NCI-H446 (cell line): ENCODE measurements at regions not wholly inside any gene's neighbourhood (a gene's known extent, or its start where the extent isn't known, plus 50 kb on each side); places are given as distances from the start of the nearest gene placed in this dataset.

Source experiments
- DNase-seq, 2 experiments: peaks; one replicate each; lab custom pipeline; 2025; lab: John Stamatoyannopoulos, UW

GRCh38 chr2:155301221-155301620 is 602.7 kb downstream of the KCNJ3 start:
- DNase-seq: no peak

GRCh38 chr2:155298001-155298400 is 599.5 kb downstream of the KCNJ3 start:
- no peak for DNase-seq

DNA sequence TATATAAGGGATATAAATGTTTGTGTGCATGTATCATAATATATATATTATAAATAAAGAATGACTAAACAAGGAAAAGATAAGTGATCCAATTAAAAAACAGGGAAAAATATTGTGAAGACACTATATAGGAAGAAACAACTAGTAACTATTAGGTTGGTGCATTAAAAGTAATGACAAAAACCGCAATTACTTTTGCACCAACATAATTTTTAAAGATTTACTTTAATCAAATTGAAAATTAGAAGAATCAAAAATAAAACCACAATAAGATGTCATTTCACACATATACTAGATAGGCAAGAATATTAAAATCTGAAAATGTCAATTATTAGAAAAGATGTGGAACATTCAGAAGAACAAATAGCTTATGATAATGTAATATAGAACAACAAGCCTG is 595.9 kb downstream of the KCNJ3 start:
- no peak for DNase-seq

DNA sequence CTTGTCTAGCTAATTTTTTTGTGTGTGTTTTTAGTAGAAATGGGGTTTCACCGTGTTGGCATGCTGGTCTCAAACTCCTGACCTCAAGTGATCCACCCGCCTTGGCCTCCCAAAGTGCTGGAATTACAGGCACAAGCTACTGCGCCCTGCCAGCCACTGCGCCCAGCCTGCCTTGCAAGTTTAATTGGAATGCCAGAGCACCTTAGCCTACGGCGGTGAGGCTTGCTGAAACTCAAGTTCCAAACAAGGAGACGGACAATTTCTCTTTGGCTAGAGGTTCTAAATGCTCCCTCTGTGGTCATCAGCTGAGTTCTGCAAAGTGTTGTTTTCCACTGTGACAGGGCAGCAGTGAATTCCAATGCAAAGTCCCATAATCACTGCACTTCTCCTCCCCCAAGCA is 583.4 kb downstream of the KCNJ3 start:
- no peak for DNase-seq

DNA sequence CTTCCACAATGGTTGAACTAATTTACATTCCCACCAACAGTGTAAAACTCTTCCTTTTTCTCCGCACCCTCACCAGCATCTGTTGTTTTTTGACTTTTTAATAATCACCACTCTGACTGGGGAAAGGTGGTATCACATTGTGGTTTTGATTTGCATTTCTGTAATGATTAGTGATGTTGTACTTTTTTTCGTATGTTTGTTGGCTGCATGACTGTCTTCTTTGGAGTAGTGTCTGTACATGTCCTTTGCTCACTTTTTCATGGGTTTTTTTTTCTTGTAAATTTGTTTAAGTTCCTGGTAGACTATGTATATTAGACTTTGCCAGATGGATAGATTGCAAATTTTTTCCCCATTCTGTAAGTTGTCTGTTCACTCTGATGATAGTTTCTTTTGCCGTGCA is 574.8 kb downstream of the KCNJ3 start:
- DNase-seq: no peak

- peak in 1 of 2 experiments; percentile 26 for DNase-seq
These were observed 568.1 kb downstream of the KCNJ3 start for GRCh38 chr2:155266583-155266982.

DNA sequence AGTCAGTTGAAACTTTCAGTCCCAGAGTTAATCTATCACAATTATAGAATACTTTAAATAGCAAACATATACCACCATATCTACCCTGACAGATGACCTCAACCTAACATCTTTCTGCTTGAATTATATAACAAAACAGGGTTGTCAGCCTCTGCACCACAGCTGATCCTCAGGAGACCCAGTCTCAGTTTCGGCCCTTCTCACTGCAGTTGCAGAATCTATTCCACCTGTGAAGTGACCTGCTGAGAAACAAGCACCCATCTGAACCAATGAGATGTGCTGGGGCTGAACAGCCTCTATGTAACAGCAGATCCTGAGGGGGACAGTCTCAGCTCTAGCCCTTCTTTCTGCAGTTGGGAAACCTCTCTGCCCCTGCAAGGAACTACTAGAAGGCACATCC is 567.6 kb downstream of the KCNJ3 start:
- DNase-seq: no peak

DNA sequence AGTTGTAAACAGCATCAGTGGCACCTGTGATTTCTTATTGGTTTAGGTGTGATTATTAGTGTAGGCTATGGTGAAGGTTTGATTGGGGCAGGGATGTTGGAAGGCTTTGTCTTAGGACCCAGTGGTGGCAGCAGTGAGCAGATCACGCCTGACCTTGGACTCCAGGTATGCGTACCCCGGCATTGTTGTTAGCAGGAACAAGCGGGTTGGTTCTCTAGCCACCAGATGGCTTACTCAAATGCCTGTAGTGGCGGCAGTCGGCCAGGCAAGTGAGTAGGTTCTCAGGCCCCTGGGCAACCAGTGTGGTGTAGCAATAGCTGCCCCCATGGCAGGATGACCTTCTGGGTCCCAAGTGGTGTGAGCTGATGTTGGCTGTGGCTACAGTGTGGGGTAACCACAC is 558.3 kb downstream of the KCNJ3 start:
- DNase-seq: no peak

DNA sequence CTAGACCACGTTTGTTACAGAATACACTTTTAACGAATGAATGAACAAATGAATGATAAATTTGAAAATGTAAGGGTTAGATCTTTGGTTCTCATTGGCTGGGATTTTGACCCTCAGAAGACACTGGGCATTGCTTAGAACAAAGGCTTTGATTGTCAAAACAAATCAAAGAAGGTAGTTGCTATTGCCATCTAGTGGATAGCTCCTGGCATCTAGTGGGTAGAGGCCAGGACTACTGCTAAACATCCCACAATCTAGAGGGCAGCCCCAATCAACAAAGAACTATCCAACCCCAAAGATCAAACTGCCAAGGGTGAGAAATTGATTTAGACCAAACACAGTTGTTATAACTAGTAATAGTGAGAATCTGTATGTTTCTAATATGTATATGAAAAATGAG is 552.3 kb downstream of the KCNJ3 start:
- DNase-seq: peak in 1 of 2 experiments; percentile 69

DNA sequence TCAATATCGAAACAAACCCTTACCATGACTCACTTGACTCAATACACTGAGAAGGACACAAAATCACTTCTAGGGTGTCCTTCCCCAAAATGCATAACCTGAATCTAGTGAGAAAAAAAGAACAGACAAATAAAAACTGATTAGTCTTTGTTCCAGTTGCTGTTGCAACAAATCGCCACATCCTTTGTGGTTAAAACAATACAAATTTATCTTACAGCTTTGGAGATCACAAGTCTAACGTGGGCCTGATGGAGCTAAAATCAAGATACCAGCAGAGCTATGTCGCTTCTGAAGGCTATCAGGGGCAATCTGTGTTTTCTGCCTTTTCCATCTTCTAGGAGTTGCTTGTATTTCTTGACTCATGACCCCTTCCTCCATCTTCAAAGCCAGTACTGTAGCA is 541.7 kb downstream of the KCNJ3 start:
- no peak for DNase-seq

DNA sequence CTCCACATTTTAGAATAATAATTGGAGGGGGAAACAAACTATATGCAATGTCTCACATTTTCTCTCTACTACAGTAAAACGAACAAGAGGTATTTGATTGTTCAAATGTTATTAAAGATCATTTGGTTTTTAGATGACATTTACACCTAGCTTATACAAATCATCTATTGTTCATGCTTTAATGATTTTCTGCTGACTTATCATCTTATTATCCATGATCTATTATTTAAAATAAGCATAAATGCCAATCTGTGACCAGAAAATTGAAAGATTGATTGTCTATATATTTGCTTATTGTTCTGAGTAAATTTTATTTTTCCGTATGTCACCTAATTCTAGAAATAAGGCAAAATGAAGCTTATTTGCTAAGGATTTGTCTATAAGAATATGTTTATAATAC is 537.2 kb downstream of the KCNJ3 start:
- DNase-seq: no peak

- DNase-seq: peak; percentile 66 to 68
These were observed 525.4 kb downstream of the KCNJ3 start for GRCh38 chr2:155223781-155224406.

GRCh38 chr2:155218945-155219344 is 520.5 kb downstream of the KCNJ3 start:
- no peak for DNase-seq

GRCh38 chr2:155218292-155218924 is 519.9 kb downstream of the KCNJ3 start:
- DNase-seq: no peak

- DNase-seq: no peak
These were observed 516.7 kb downstream of the KCNJ3 start for GRCh38 chr2:155215037-155215707.

DNA sequence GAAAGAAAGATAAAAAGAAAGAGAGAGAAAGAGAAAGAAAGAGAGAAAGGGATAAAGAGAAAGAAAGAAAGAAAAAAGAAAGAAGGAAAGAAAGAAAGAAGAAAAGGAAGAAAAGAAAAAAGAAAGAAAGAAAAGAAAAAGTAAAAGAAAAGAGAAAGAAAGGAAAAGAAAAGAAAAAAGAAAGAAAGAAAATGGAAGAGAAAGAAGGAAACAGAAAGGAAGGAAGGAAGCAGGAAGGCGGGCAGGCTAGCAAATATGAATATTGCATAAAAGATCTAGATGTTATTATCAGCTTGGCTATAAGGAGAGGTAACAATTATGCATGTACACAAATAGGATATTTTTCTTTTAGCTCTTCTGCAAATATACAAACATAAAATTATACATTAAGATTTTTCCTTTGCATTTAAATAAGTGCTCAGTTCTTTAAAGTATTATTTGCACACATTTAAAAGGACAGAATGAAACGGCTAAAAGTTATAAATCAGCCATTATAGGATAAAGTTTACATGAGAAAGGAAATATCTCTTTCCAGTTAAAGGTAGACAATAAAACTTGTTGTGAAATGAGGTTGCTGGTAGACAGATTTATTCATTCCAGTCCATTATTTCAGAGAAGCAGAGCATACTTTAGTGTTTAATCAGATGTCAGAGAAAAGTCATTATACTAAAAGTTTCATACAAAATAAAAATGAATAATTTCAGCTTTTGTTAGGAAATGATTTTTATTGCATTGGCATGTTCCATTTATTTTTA is 511.4 kb downstream of the KCNJ3 start:
- no peak for DNase-seq

DNA sequence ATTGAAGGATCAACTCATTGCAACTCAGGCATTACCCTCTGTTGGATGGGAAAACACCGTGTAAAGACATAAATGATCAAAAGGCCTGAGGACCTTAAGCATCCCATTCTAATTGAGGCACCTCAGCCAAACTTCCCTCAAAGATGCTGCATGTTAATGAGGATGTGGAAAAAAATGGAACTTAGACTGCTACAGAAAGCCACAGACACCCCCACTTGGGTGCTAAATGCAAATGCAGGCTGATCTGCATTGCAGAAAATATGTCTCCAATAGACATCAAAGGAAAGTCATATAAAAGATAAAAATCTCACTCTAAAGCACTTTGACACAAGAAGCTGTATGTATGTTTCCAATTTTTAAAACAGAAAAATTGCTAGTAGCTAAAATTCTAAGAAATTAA is 504.7 kb downstream of the KCNJ3 start:
- DNase-seq: peak; percentile 44 to 77

- no peak for DNase-seq
These were observed 502.3 kb downstream of the KCNJ3 start for GRCh38 chr2:155200753-155201152.

DNA sequence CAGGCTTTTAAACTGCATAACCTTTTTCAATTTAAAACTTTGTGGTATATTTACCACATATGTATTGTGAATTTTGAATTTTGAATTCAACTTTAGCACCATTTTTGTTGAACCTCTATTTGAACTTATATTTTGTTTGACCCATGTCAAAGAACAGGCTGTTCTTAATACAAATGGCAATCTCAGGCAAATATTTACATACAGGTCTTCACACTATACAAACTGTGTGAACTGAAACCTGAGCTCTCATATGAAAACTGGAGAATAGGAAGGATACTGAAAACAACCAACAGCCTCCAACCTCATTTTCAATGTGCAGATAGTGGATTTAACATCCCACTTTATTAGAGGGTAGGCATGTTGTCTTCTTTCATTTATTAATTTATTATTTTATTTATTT is 491.8 kb downstream of the KCNJ3 start:
- no peak for DNase-seq

GRCh38 chr2:155178921-155179320 is 480.4 kb downstream of the KCNJ3 start:
- DNase-seq: no peak

- peak in 1 of 2 experiments; percentile 10 for DNase-seq
These were observed 477.9 kb downstream of the KCNJ3 start for GRCh38 chr2:155176345-155176744.

- no peak for DNase-seq
These were observed 470.8 kb downstream of the KCNJ3 start for GRCh38 chr2:155169317-155169716.

DNA sequence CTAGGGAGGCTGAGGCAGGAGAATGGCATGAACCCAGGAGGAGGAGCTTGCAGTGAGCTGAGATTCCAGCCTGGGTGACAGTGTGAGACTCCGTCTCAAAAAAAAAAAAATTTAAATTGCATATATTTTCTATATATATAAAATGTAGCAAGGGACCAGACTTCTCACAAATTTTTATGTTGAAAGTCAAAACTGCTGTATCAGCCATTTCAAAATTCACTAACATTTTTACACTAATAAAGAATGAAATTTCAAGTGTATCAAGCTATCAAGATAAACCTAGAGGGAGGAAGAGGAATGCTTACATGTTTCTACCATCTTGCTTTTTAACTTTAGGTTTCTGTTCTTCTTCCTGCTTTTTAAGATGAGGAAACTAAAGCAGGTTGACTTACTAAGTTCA is 464.0 kb downstream of the KCNJ3 start:
- no peak for DNase-seq
